Fibroblast of villous mesenchyme (primary cell): ENCODE measurements at regions not wholly inside any gene's neighbourhood (a gene's known extent, or its start where the extent isn't known, plus 50 kb on each side); places are given as distances from the start of the nearest gene placed in this dataset.

ENCODE experiments used
- DNase-seq: peaks from one replicate; pipeline ENCODE4 v3.0.0-alpha.2; 2010; ENCODE audit warnings: low read depth
- H3K4me3 ChIP-seq: 2 replicates; pipeline ENCODE4 v1.5.1; 2011; ENCODE audit warnings: low read depth, mild to moderate bottlenecking, low read length
- TF ChIP-seq, protein P1 (sequence below): IDR thresholded peaks from 2 replicates; pipeline ENCODE4 v1.5.1; 2012; ENCODE audit warnings: low read depth, mild to moderate bottlenecking, low read length; ENCODE audit not compliant: insufficient read depth

DNA sequence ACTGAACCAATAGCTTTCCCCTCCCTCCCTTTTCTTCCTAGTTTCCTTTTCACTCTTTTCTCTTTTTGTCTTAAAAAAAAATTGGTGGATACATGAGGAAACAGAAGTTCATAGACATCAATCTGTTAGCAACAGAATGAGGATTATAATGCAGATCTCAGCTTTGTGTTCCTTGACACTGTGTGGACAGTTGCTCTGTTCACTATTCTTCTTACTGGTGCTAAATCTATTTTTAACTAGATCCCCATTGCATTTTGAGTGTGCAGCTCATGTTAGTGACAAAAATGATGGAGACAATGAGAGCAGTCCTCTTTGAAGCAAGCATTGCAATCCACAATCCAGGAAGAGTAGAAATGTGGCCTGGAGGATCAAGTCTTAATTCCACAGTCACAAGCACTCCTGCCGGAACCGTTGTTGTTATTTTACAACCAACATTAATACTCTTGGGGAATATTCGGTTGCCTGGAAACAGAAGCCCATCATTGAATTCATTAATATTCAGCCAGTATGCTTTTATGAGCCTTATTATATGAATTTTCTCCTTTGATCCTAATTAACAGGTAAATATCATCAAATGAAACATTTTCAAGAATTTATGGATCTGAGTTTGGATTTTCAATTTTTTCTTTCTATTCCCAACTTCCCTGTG lies 1016.8 kb downstream of the NTRK3 start:
- DNase-seq = no peak
- H3K4me3 ChIP-seq = no peak overlapping the region
- TF ChIP-seq, protein P1, sequence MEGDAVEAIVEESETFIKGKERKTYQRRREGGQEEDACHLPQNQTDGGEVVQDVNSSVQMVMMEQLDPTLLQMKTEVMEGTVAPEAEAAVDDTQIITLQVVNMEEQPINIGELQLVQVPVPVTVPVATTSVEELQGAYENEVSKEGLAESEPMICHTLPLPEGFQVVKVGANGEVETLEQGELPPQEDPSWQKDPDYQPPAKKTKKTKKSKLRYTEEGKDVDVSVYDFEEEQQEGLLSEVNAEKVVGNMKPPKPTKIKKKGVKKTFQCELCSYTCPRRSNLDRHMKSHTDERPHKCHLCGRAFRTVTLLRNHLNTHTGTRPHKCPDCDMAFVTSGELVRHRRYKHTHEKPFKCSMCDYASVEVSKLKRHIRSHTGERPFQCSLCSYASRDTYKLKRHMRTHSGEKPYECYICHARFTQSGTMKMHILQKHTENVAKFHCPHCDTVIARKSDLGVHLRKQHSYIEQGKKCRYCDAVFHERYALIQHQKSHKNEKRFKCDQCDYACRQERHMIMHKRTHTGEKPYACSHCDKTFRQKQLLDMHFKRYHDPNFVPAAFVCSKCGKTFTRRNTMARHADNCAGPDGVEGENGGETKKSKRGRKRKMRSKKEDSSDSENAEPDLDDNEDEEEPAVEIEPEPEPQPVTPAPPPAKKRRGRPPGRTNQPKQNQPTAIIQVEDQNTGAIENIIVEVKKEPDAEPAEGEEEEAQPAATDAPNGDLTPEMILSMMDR = no peak

DNA sequence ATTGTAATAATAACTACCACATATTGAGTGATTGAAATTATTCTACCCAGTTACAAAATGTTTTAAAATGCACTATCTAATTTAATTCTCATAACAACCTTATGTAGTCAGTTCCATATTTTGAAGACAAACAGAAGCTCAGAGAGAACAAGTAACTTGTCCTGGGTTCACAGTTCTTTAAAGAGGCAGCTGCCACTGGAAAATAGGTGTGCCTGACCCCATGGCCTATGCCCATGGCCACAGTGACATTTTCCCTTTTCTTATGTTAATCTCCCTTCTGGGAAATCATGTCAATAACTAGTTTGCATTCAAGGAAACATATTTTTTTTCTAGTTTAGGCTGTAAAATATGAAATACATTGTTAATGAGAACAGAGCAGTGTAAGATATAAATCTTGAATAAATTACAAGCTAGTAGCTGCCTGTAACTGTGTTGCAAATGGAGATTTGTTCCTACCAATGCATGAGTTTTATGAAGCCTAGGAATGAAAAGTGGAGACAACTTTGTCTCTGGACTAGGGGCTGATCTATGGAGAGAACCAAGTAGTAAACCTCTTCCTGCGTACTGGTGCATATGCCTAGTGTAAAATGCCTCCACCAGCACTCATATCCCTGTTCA lies 1018.0 kb downstream of the NTRK3 start:
- H3K4me3 ChIP-seq = no peak overlapping the region
- TF ChIP-seq, protein P1 = no peak
- DNase-seq = no peak

DNA sequence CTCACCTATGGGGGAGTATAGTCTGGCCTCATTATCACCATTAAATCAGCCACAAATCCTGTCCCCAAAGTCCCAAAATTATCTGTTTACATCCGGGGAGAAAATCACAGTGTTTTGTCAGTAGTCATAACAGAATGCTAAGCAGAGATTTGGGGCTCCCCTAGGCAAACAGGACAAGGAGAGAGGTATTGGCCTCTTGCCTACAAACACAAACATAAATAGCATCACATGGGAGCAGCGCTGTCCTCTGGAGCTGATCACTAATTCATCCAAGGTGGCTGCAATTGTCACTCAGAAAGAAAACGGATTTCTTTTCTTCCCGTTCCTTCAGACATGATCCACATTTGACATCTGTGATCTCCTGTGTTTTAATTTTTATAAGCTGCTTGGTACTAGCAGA lies 1028.1 kb downstream of the NTRK3 start:
- TF ChIP-seq, protein P1 = no peak
- DNase-seq = no peak
- H3K4me3 ChIP-seq = no peak overlapping the region

DNA sequence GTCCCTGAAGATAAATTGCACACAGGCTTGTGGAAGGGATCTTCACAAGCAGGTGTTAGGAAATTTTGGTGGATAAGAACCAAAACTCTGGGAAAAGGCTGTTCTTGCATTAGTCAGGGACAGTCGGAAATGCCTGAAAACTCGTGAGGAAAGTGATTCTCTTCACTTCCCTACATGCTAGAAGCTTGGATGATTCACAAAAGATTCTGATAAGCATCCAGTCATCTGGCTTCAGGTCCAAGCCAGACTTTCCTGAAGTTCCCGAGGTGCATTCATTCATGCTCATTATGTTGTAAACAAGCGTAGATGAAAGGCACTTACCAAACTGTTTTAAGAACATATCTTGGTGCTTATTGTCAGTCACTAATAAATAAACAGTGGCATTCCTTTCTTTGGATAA lies 1028.7 kb downstream of the NTRK3 start:
- no peak overlapping the region for H3K4me3 ChIP-seq
- peak; percentile 17 for DNase-seq
- TF ChIP-seq, protein P1 = no peak

DNA sequence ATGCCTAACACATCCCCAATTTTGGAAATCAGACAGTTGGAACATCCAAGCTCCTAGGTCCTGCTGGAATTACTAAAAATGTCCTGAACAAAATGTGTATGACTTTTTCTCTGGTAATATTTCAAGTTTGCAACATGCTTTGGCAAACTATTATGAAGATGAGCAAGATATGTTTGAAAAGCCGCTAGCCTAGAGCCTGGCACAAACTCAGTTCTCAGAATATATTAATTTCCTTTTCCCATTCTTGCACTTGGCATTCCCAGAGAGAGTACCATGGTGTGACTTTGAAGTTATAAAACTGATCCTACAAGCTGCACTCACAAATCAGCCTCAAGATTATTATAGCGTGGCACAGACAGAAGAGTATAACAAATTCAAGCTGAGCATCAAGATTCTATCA lies 1031.1 kb downstream of the NTRK3 start:
- no peak overlapping the region for H3K4me3 ChIP-seq
- TF ChIP-seq, protein P1 = no peak
- DNase-seq = no peak

DNA sequence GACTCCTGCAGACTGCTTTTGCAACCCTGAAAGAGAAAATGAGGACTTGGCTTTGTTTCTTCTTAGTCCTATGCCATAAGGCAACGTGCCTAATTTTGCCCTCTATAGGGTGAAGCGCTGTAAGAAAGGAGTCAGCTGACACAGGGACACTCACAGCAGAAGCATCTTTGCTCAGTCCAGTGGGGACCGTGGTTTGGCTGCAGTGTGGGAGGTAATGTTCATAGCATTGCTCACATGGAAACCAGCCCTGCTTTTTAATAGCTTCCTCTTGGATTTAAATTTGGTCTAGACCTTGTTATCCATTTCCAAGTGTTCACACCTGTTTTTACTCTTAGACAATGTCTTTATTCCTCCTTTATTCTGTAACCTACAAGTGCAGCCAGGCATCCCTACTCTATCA lies 1032.1 kb downstream of the NTRK3 start:
- TF ChIP-seq, protein P1 = no peak
- H3K4me3 ChIP-seq = no peak overlapping the region
- no peak for DNase-seq
